Hepatocyte (in vitro differentiated cells): ENCODE measurements at regions not wholly inside any gene's neighbourhood (a gene's known extent, or its start where the extent isn't known, plus 50 kb on each side); places are given as distances from the start of the nearest gene placed in this dataset.

Experiments used
- DNase-seq: peaks from one replicate; pipeline ENCODE4 v3.0.0-alpha.2; 2016; ENCODE audit warnings: low spot score
- H2AFZ ChIP-seq: fragments of 200-600 bp; sonication (generic); 2 replicates; pipeline ENCODE4 v1.6.0; 2016; ENCODE audit warnings: antibody characterized with exemption, mild to moderate bottlenecking
- H3K27ac ChIP-seq: fragments of 200-600 bp; sonication (generic); 2 replicates; pipeline ENCODE4 v1.5.1; 2016; ENCODE audit warnings: mild to moderate bottlenecking
- H3K27me3 ChIP-seq: fragments of 200-600 bp; sonication (generic); 2 replicates; pipeline ENCODE4 v1.6.1; 2016
- H3K36me3 ChIP-seq: fragments of 200-600 bp; sonication (generic); replicated peaks from 2 replicates; pipeline ENCODE4 v1.5.1; 2016; ENCODE audit warnings: low read depth; ENCODE audit not compliant: insufficient read depth
- H3K4me1 ChIP-seq: fragments of 200-600 bp; sonication (generic); 2 replicates; pipeline ENCODE4 v1.5.1; 2016; ENCODE audit warnings: mild to moderate bottlenecking, moderate library complexity; ENCODE audit not compliant: insufficient read depth
- H3K4me2 ChIP-seq: fragments of 200-600 bp; sonication (generic); 2 replicates; pipeline ENCODE4 v1.6.0; 2016
- H3K4me3 ChIP-seq: fragments of 200-600 bp; sonication (generic); 2 replicates; pipeline ENCODE4 v1.5.1; 2016; ENCODE audit warnings: mild to moderate bottlenecking
- H3K79me2 ChIP-seq: fragments of 200-600 bp; sonication (generic); 2 replicates; pipeline ENCODE4 v1.6.0; 2017; ENCODE audit warnings: mild to moderate bottlenecking
- H3K9me2 ChIP-seq: fragments of 200-600 bp; sonication (generic); replicated peaks from 2 replicates; pipeline ENCODE4 v1.6.0; 2017; ENCODE audit warnings: mild to moderate bottlenecking; ENCODE audit not compliant: insufficient read depth
- H3K9me3 ChIP-seq: fragments of 200-600 bp; sonication (generic); 2 replicates; pipeline ENCODE4 v1.5.1; 2016; ENCODE audit warnings: low read depth, mild to moderate bottlenecking
- H4K20me1 ChIP-seq: fragments of 200-600 bp; sonication (generic); 2 replicates; pipeline ENCODE4 v1.6.0; 2016; ENCODE audit warnings: mild to moderate bottlenecking; ENCODE audit not compliant: insufficient read depth, poor library complexity, severe bottlenecking
- CTCF ChIP-seq: fragments of 200-600 bp; sonication (generic); IDR thresholded peaks from 2 replicates; pipeline ENCODE4 v1.5.1; 2016; ENCODE audit warnings: antibody characterized with exemption, mild to moderate bottlenecking; ENCODE audit not compliant: poor library complexity
- EZH2 ChIP-seq: fragments of 200-600 bp; sonication (generic); IDR thresholded peaks from 2 replicates; pipeline ENCODE4 v1.6.1; 2016; ENCODE audit warnings: antibody characterized with exemption, mild to moderate bottlenecking, borderline replicate concordance
- EZH2phosphoT487 ChIP-seq: fragments of 200-600 bp; sonication (generic); IDR thresholded peaks from one replicate; pipeline ENCODE4 v1.6.1; 2018; ENCODE audit warnings: antibody characterized with exemption, mild to moderate bottlenecking, low read depth, moderate library complexity; ENCODE audit not compliant: unreplicated experiment, severe bottlenecking
- WGBS: methylation state at CpG from one replicate; pipeline ENCODE4 v1.1.6; 2016; ENCODE audit warnings: low lambda C conversion rate; ENCODE audit errors: missing lambda C conversion rate; 5-methylcytosine and 5-hydroxymethylcytosine counted together

- TF ChIP-seq EZH2 = no peak
- no peak for TF ChIP-seq EZH2phosphoT487
- TF ChIP-seq CTCF = no peak
- Histone ChIP-seq H3K79me2 (no peaks in the 10 kb centered on the region), H3K27ac (no peak overlapping the region), H2AFZ (no peak overlapping the region), H3K4me2 (no peak overlapping the region), H3K9me3 (no peaks in the 10 kb centered on the region), H4K20me1 (no peaks in the 10 kb centered on the region), H3K9me2 (no peaks in the 10 kb centered on the region), H3K36me3 (no peaks in the 10 kb centered on the region), H3K4me1 (no peaks in the 10 kb centered on the region), H3K4me3 (no peak overlapping the region), H3K27me3 (peaks cover 5% of the 10 kb centered on the region)
- 74% methylated on average over 3 of the region's 3 CpGs for whole genome bisulfite sequencing
- no peak for DNase-seq
These were observed 72.5 kb upstream of the IGSF21 start for GRCh38 chr1:18035145-18035544.

- 78% methylated on average over 1 of the region's 1 CpG for WGBS
- DNase-seq = no peak
These were observed 69.9 kb upstream of the IGSF21 start for GRCh38 chr1:18037651-18038050.

GRCh38 chr1:18038051-18038450 lies 69.5 kb upstream of the IGSF21 start:
- DNase-seq = no peak
- Histone ChIP-seq H3K4me2 (no peak overlapping the region), H3K79me2 (no peaks in the 10 kb centered on the region), H3K9me2 (no peaks in the 10 kb centered on the region), H2AFZ (no peak overlapping the region), H3K4me1 (no peaks in the 10 kb centered on the region), H4K20me1 (no peaks in the 10 kb centered on the region), H3K27me3 (peaks cover 1% of the 10 kb centered on the region), H3K27ac (no peak overlapping the region), H3K4me3 (no peak overlapping the region), H3K9me3 (no peaks in the 10 kb centered on the region), H3K36me3 (no peaks in the 10 kb centered on the region)
- TF ChIP-seq EZH2 (no peak), EZH2phosphoT487 (no peak), CTCF (no peak)
- 76% methylated on average over 4 of the region's 4 CpGs for WGBS

More at GRCh38 chr1:18037651-18038050, 69.9 kb upstream of the IGSF21 start:
- H3K27ac ChIP-seq = no peak overlapping the region
- no peak overlapping the region for H3K4me2 ChIP-seq
- no peaks in the 10 kb centered on the region for H3K9me2 ChIP-seq
- H3K9me3 ChIP-seq = no peaks in the 10 kb centered on the region
- peaks cover 5% of the 10 kb centered on the region for H3K27me3 ChIP-seq
- H4K20me1 ChIP-seq = no peaks in the 10 kb centered on the region
- H2AFZ ChIP-seq = no peak overlapping the region
- no peaks in the 10 kb centered on the region for H3K79me2 ChIP-seq
- TF ChIP-seq CTCF = no peak
- no peak for TF ChIP-seq EZH2
- no peak for TF ChIP-seq EZH2phosphoT487
- no peak overlapping the region for H3K4me3 ChIP-seq
- no peaks in the 10 kb centered on the region for H3K4me1 ChIP-seq
- no peaks in the 10 kb centered on the region for H3K36me3 ChIP-seq

GRCh38 chr1:18039102-18039501 lies 68.5 kb upstream of the IGSF21 start:
- no peak overlapping the region for H3K4me3 ChIP-seq
- WGBS = 89% methylated on average over 1 of the region's 1 CpG
- no peaks in the 10 kb centered on the region for H3K27me3 ChIP-seq
- no peaks in the 10 kb centered on the region for H3K9me2 ChIP-seq
- no peaks in the 10 kb centered on the region for H4K20me1 ChIP-seq
- H2AFZ ChIP-seq = no peak overlapping the region
- no peaks in the 10 kb centered on the region for H3K79me2 ChIP-seq
- no peak overlapping the region for H3K27ac ChIP-seq
- H3K4me2 ChIP-seq = no peak overlapping the region
- TF ChIP-seq EZH2phosphoT487 = no peak
- no peak for TF ChIP-seq CTCF
- no peak for TF ChIP-seq EZH2
- no peak for DNase-seq
- no peaks in the 10 kb centered on the region for H3K36me3 ChIP-seq
- no peaks in the 10 kb centered on the region for H3K9me3 ChIP-seq
- H3K4me1 ChIP-seq = no peaks in the 10 kb centered on the region
